Right lobe of liver (tissue), 6 donors: ENCODE measurements at regions not wholly inside any gene's neighbourhood (a gene's known extent, or its start where the extent isn't known, plus 50 kb on each side); places are given as distances from the start of the nearest gene placed in this dataset.

Experiments used
- ATAC-seq, 4 donors: fragments of 200-7000 bp; cut with Tn5 transposase; one replicate each; pipeline ENCODE4 v1.9.1; 2020; ENCODE audit warnings: mild to moderate bottlenecking in 4 of 4, moderate library complexity in 4 of 4
- DNase-seq, 3 donors: peaks; one replicate each; pipeline ENCODE4 v3.0.0-alpha.2; 2020
- H3K27ac ChIP-seq, 3 donors: fragments of 200-600 bp; one replicate each; pipeline ENCODE4 v1.8.0; 2022
- H3K27me3 ChIP-seq, 2 donors: fragments of 200-600 bp; one replicate each; pipeline ENCODE4 v1.8.0; 2022
- H3K36me3 ChIP-seq, 4 donors: fragments of 200-600 bp; sonication (generic) in 1 of 4; one replicate each; pipeline versions ENCODE4 v1.5.1 to v1.8.0; 2017 to 2022; ENCODE audit warnings: control low read depth in 1 of 4
- H3K4me1 ChIP-seq, 4 donors: fragments of 200-600 bp; sonication (generic) in 1 of 4; one replicate each; pipeline versions ENCODE4 v1.5.1 to v1.8.0; 2017 to 2022; ENCODE audit warnings: control low read depth in 1 of 4
- H3K4me3 ChIP-seq, 3 donors: fragments of 200-600 bp; one replicate each; pipeline ENCODE4 v1.8.0; 2022
- H3K9me3 ChIP-seq, 4 donors: fragments of 200-600 bp; sonication (generic) in 1 of 4; one replicate each; pipeline versions ENCODE4 v1.5.1 to v1.8.0; 2017 to 2022; ENCODE audit warnings: control low read depth in 1 of 4
- CTCF ChIP-seq, 4 donors: fragments of 200-600 bp in 3 of 4; fragments of 450-650 bp in 1 of 4; IDR thresholded peaks; one replicate each; pipeline versions ENCODE4 v1.5.1 to v1.8.0; 2016 to 2022; ENCODE audit warnings: antibody characterized with exemption in 4 of 4, mild to moderate bottlenecking in 2 of 4
- POLR2A ChIP-seq: fragments of 450-650 bp; IDR thresholded peaks from one replicate; pipeline ENCODE4 v1.6.1; 2017; ENCODE audit warnings: antibody characterized with exemption, mild to moderate bottlenecking
- WGBS: methylation state at CpG from one replicate; pipeline ENCODE4 v1.1.6; 2018; ENCODE audit warnings: low coverage, low lambda C conversion rate; ENCODE audit not compliant: insufficient coverage; ENCODE audit errors: missing lambda C conversion rate; 5-methylcytosine and 5-hydroxymethylcytosine counted together
- intact Hi-C, 2 donors: fragments of 100-400 bp; cut with DNase I; formaldehyde crosslinking; loops; one replicate each; pipeline versions ENCODE4 v1.11.2 to v1.14.1; 2022
- donor health status: DM: no; HTN: yes; CAD: no.
- donor health status: DM: no; HTN: no; CAD: no.
- donor health status: DM: no; HTN: no; CAD: no.
- donor health status: DM: no; HTN: yes; CAD: no.
- donor health status: DM: no; HTN: yes; CAD: no.

GRCh38 chr5:143714629-143715028 is 97.3 kb upstream of the HMHB1 start:
- H3K36me3 ChIP-seq = no peaks in the 10 kb centered on the region
- intact Hi-C loops = no loop called here
- H3K4me3 ChIP-seq = no peak overlapping the region
- no peak for ATAC-seq
- DNase-seq = no peak
- 89% methylated on average over 2 of the region's 4 CpGs for WGBS
- no peaks in the 10 kb centered on the region for H3K27me3 ChIP-seq
- no peak for TF ChIP-seq POLR2A
- TF ChIP-seq CTCF (IDR thresholded peaks at IDR 0.05) = no peak
- no peaks in the 10 kb centered on the region for H3K9me3 ChIP-seq
- H3K4me1 ChIP-seq = no peaks in the 10 kb centered on the region
- H3K27ac ChIP-seq = no peak overlapping the region

GRCh38 chr5:143713047-143714003 is 98.6 kb upstream of the HMHB1 start:
- H3K36me3 ChIP-seq = no peaks in the 10 kb centered on the region
- H3K9me3 ChIP-seq = no peaks in the 10 kb centered on the region
- 91% methylated on average over 8 of the region's 8 CpGs for WGBS
- H3K4me3 ChIP-seq = no peak overlapping the region
- TF ChIP-seq CTCF (IDR thresholded peaks at IDR 0.05) = no peak
- no peak for TF ChIP-seq POLR2A
- intact Hi-C loops = no loop called here
- DNase-seq = no peak
- H3K4me1 ChIP-seq = no peaks in the 10 kb centered on the region
- ATAC-seq = no peak
- H3K27ac ChIP-seq = no peak overlapping the region
- no peaks in the 10 kb centered on the region for H3K27me3 ChIP-seq

GRCh38 chr5:143708672-143709071 is 103.3 kb upstream of the HMHB1 start:
- Histone ChIP-seq H3K27ac (no peak overlapping the region), H3K4me1 (no peaks in the 10 kb centered on the region), H3K9me3 (no peaks in the 10 kb centered on the region), H3K27me3 (no peaks in the 10 kb centered on the region), H3K36me3 (no peaks in the 10 kb centered on the region), H3K4me3 (no peak overlapping the region)
- intact Hi-C loops = no loop called here
- no peak for ATAC-seq
- TF ChIP-seq POLR2A (no peak), CTCF (IDR thresholded peaks at IDR 0.05) (no peak)
- WGBS = 83% methylated on average over 2 of the region's 2 CpGs
- DNase-seq = no peak

- Histone ChIP-seq H3K9me3 (no peaks in the 10 kb centered on the region), H3K4me3 (no peak overlapping the region), H3K27ac (no peak overlapping the region), H3K4me1 (no peaks in the 10 kb centered on the region), H3K36me3 (no peaks in the 10 kb centered on the region), H3K27me3 (no peaks in the 10 kb centered on the region)
- 93% methylated on average over 1 of the region's 1 CpG for WGBS
- ATAC-seq (no peak), DNase-seq (no peak)
- intact Hi-C loops = no loop called here
- TF ChIP-seq POLR2A (no peak), CTCF (IDR thresholded peaks at IDR 0.05) (no peak)
These were observed 104.2 kb upstream of the HMHB1 start for GRCh38 chr5:143707806-143708205.
